ENCODE measurements at regions not wholly inside any gene's neighbourhood (a gene's known extent, or its start where the extent isn't known, plus 50 kb on each side); places are given as distances from the start of the nearest gene placed in this dataset.

- dilution Hi-C loops (cut with HindIII; ENCODE audit: low sequenced_read_pairs, unreplicated experiment) = no loop called here
- POLR2A ChIA-PET (ENCODE audit: unreplicated experiment) = interaction anchor here (0.5 kb wide), 1 partner anchor 441 kb away, joined by 3 read pairs; no protein-coding TSS in a partner anchor
Measured at GRCh38 chr6:22035690-22036089, 261.1 kb downstream of the PRL start.

More at GRCh38 chr6:22035690-22036089, 261.1 kb downstream of the PRL start:
- no peak overlapping the region for H3K18ac ChIP-seq (ENCODE audit: low read depth, low read length)
- no peak overlapping the region for H2BK20ac ChIP-seq (ENCODE audit: low read depth, low read length)
- H3K56ac ChIP-seq (ENCODE audit: extremely low read depth, insufficient read depth, low read length) = no peak overlapping the region
- no peak overlapping the region for H3K4me3 ChIP-seq (ENCODE audit: insufficient read depth, low read depth, low read length)
- no CpG with 5 or more reads among the region's 4 CpGs for WGBS, 2 experiments (ENCODE audit: extremely low coverage in 2 of 2, insufficient read length in 1 of 2)
- H2AK5ac ChIP-seq (ENCODE audit: low read depth, low read length) = no peak overlapping the region
- no peak overlapping the region for H3K9ac ChIP-seq (ENCODE audit: low read depth, low read length)
- ATAC-seq (ENCODE audit: low read depth) = no peak
- H2AFZ ChIP-seq (replicated peaks; ENCODE audit: low read length, poor library complexity) = no peak overlapping the region
- no peak for DNase-seq
- H3K23ac ChIP-seq (ENCODE audit: low read depth, low read length) = no peak overlapping the region
- no peak overlapping the region for H2AK9ac ChIP-seq (replicated peaks; ENCODE audit: low read depth, low read length, poor library complexity)
- no peak overlapping the region for H3K4me2 ChIP-seq (ENCODE audit: low read depth, low read length)
- no peaks in the 10 kb centered on the region for H3K27me3 ChIP-seq (ENCODE audit: control insufficient read depth, insufficient read depth, low read length)
- peaks cover 2% of the 10 kb centered on the region; the same call in 1 of the 2 replicates for H3K4me1 ChIP-seq (ENCODE audit: control insufficient read depth, insufficient read depth, low read length)
- intact Hi-C loops (cut with micrococcal nuclease) = no loop called here
- BruUV-seq (replicated peaks) = no TSS peak
- no peak overlapping the region for H4K91ac ChIP-seq (ENCODE audit: insufficient read depth, low read depth, low read length)
- no peak overlapping the region for H2BK15ac ChIP-seq (ENCODE audit: low read depth, low read length)
- no peak overlapping the region for H2BK5ac ChIP-seq (ENCODE audit: low read depth, low read length, poor library complexity, severe bottlenecking)
- H3K9me3 ChIP-seq (ENCODE audit: control insufficient read depth, insufficient read depth, low read length) = peaks cover 2% of the 10 kb centered on the region; the same call in 1 of the 2 replicates
- peaks cover 3% of the 10 kb centered on the region; the same call in 1 of the 2 replicates for H3K9me1 ChIP-seq (ENCODE audit: insufficient read depth, low read length)
- TF ChIP-seq FOS (IDR thresholded peaks at IDR 0.05; ENCODE audit: low read depth, low read length) (no peak), ELK1 (IDR thresholded peaks at IDR 0.05; ENCODE audit: borderline replicate concordance, low read depth, low read length) (no peak), CEBPB (IDR thresholded peaks at IDR 0.05; ENCODE audit: low read depth, low read length) (no peak), CTCF (conservative IDR thresholded peaks at IDR 0.05; ENCODE audit: low read depth, low read length) (no peak), MAZ (IDR thresholded peaks at IDR 0.05; ENCODE audit: borderline replicate concordance, low read depth, low read length) (no peak), NFE2L2 (IDR thresholded peaks at IDR 0.05; ENCODE audit: low read depth, low read length) (no peak)
- no peak overlapping the region for H4K8ac ChIP-seq (ENCODE audit: low read depth in 2 of 2, low read length in 2 of 2)
- in situ Hi-C loops (cut with MboI; ENCODE audit: low sequenced_read_pairs) = no loop called here
- H2BK120ac ChIP-seq (ENCODE audit: low read depth, low read length) = no peak overlapping the region
- H3K36me3 ChIP-seq (ENCODE audit: control insufficient read depth, insufficient read depth, low read length) = no peaks in the 10 kb centered on the region; the same call in 1 of the 2 replicates
- H3K4ac ChIP-seq (ENCODE audit: low read depth, low read length) = no peak overlapping the region
- H4K5ac ChIP-seq (ENCODE audit: low read depth, low read length) = no peak overlapping the region
- CTCF ChIA-PET = interaction anchor here (0.7 kb wide), 1 partner anchor 304 kb away, joined by 3 read pairs; no protein-coding TSS in a partner anchor
- H3K14ac ChIP-seq (replicated peaks; ENCODE audit: low read depth, low read length) = no peak overlapping the region
- no peaks in the 10 kb centered on the region for H3K79me1 ChIP-seq (ENCODE audit: low read depth in 1 of 2, low read length in 2 of 2)
- H4K20me1 ChIP-seq (ENCODE audit: insufficient read depth, low read length) = no peaks in the 10 kb centered on the region
- H3K27ac ChIP-seq (ENCODE audit: insufficient read depth, low read length) = no peak overlapping the region
